Right atrium auricular region (tissue), 2 donors: ENCODE measurements at regions not wholly inside any gene's neighbourhood (a gene's known extent, or its start where the extent isn't known, plus 50 kb on each side); places are given as distances from the start of the nearest gene placed in this dataset.

Experiments used
- DNase-seq: peaks from one replicate; pipeline ENCODE4 v3.0.0-alpha.2; 2019; ENCODE audit warnings: low spot score
- H3K27ac ChIP-seq, 2 donors: fragments of 200-600 bp; sonication (generic); 1 replicate in 1 of 2; 2 replicates in 1 of 2; pipeline ENCODE4 v1.5.1; 2016 to 2019
- H3K27me3 ChIP-seq, 2 donors: fragments of 200-600 bp; sonication (generic); one replicate each; pipeline versions ENCODE4 v1.5.1 to v1.6.0; 2017 to 2019
- H3K36me3 ChIP-seq: fragments of 200-600 bp; sonication (generic); one replicate; pipeline ENCODE4 v1.5.1; 2016
- H3K4me1 ChIP-seq, 2 donors: fragments of 200-600 bp; sonication (generic); one replicate each; pipeline versions ENCODE4 v1.5.1 to v1.6.0; 2017 to 2019
- H3K4me3 ChIP-seq, 2 donors: fragments of 200-600 bp; sonication (generic); 1 replicate in 1 of 2; 2 replicates in 1 of 2; pipeline ENCODE4 v1.5.1; 2017 to 2019; ENCODE audit warnings: mild to moderate bottlenecking in 1 of 2, moderate library complexity in 1 of 2
- H3K9me3 ChIP-seq, 2 donors: fragments of 200-600 bp; sonication (generic); one replicate each; pipeline ENCODE4 v1.5.1; 2019
- TF ChIP-seq, protein P1 (sequence below), 2 donors: fragments of 200-600 bp; sonication (generic); IDR thresholded peaks; one replicate each; pipeline ENCODE4 v1.5.1; 2019; ENCODE audit warnings: antibody characterized with exemption in 2 of 2

DNA sequence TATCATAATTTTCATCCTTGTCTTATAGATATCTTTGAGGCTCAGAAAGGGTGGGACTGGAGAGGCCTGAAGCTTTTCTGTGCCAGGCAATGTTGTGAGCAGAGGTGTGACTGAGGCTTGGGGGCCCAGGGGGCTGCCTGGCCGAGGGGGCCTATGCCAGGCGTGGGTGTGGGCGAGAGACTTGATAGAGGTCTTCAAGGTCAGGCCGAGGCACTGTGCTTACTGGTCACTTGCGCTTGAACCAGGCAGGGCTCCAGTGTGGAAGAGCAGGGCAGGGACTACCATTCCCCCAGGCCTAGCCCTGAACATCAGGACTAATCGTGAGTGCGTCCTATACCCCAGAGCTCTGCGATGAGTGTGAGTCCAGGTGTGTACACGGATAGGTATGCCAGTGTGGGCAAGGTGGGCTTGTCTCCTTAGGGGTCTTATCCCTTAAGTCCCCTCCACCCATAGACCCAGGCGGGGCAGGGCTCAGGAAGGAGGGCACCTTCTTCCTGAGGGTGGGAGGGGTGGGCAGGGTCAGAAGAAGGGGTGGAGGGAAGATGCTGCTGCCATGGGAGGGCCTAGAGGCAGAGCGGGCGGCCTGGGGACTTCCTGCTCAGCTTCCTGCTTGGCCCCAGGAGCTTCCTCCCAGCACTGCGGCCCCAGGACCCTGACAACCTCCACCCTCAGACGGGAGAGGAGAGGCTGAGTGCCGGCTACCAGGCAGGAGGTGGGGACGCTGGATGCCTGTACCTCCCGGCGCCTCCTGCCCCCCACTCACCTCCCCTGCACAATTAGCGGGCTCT is 84.7 kb downstream of the LINGO1 start:
- H3K27me3 ChIP-seq: no peaks in the 10 kb centered on the region
- no peak overlapping the region for H3K27ac ChIP-seq
- no peaks in the 10 kb centered on the region for H3K36me3 ChIP-seq
- H3K4me1 ChIP-seq: peaks cover 0 to 20% of the 10 kb centered on the region in 2 donors
- no peak overlapping the region for H3K4me3 ChIP-seq
- TF ChIP-seq, protein P1, sequence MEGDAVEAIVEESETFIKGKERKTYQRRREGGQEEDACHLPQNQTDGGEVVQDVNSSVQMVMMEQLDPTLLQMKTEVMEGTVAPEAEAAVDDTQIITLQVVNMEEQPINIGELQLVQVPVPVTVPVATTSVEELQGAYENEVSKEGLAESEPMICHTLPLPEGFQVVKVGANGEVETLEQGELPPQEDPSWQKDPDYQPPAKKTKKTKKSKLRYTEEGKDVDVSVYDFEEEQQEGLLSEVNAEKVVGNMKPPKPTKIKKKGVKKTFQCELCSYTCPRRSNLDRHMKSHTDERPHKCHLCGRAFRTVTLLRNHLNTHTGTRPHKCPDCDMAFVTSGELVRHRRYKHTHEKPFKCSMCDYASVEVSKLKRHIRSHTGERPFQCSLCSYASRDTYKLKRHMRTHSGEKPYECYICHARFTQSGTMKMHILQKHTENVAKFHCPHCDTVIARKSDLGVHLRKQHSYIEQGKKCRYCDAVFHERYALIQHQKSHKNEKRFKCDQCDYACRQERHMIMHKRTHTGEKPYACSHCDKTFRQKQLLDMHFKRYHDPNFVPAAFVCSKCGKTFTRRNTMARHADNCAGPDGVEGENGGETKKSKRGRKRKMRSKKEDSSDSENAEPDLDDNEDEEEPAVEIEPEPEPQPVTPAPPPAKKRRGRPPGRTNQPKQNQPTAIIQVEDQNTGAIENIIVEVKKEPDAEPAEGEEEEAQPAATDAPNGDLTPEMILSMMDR (IDR thresholded peaks at IDR 0.05): no peak
- H3K9me3 ChIP-seq: no peaks in the 10 kb centered on the region
- DNase-seq: no peak

DNA sequence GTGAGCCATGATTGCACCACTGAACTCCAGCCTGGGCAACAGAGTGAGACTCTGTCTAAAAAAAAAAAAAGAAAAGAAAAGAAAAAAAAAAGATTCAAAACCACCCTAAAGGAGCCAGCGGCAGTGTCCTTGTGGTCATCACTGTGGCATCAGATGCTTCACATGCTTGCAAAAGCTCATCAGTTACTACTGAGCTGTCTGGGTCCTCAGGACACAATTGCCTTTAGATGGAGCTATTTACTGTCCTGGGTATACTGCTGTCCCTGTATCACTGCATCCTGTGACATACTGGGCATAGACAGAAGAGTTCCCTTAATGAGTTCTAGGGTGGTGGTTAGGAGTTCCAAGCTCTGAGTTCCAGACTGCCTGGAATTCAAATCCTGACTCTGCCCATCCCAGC is 85.8 kb downstream of the LINGO1 start:
- no peak overlapping the region for H3K4me3 ChIP-seq
- H3K9me3 ChIP-seq: no peaks in the 10 kb centered on the region
- no peaks in the 10 kb centered on the region for H3K27me3 ChIP-seq
- H3K27ac ChIP-seq: no peak overlapping the region
- DNase-seq: no peak
- TF ChIP-seq, protein P1 (IDR thresholded peaks at IDR 0.05): no peak
- H3K4me1 ChIP-seq: peaks cover 0 to 30% of the 10 kb centered on the region in 2 donors
- H3K36me3 ChIP-seq: no peaks in the 10 kb centered on the region

DNA sequence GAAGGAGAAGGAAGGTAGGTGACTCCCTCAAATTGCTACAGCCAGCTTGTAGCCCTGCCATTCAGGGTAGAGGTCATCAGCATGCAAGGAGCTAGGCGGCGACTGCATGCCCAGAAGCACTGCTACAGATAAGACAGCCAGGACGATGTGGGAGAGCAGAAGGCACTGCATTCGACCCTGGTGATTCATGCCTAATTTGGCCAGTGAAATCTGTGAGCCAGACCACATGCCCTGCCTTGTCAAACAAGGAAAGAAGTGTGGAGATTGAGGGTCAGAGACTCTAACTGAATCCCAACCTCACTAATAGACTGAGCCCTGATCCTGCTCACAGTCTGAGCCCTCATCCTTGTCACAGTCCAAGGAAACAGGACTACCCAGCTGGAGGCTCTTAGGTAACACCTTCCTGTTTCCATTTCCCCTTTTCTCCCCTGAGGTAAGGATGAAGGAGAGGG is 86.6 kb downstream of the LINGO1 start:
- no peak for DNase-seq
- Histone ChIP-seq H3K9me3 (no peaks in the 10 kb centered on the region), H3K36me3 (no peaks in the 10 kb centered on the region), H3K4me1 (peaks cover 0 to 38% of the 10 kb centered on the region in 2 donors), H3K27me3 (no peaks in the 10 kb centered on the region), H3K27ac (no peak overlapping the region), H3K4me3 (no peak overlapping the region)
- TF ChIP-seq, protein P1 (IDR thresholded peaks at IDR 0.05): no peak

DNA sequence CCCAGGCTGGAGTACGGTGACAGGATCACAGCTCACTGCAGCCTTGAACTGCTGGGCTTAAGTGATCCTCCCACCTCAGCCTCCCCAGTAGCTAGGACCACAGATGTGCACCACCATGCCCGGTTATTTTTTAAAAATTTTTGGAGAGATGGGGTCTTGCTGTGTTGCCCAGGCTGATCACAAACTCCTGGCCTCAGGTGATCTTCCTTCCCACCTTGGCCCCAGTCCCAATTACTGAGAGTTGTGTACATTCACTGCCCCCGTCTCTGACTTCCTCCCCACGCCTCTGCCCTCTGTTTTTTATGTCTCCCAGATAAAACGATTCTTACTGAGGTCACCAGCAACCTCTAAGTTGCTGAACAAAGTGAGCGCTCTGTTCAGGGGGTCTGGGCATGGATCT is 87.7 kb downstream of the LINGO1 start:
- Histone ChIP-seq H3K9me3 (no peaks in the 10 kb centered on the region), H3K4me3 (no peak overlapping the region), H3K27me3 (no peaks in the 10 kb centered on the region), H3K36me3 (no peaks in the 10 kb centered on the region), H3K4me1 (peaks cover 0 to 45% of the 10 kb centered on the region in 2 donors), H3K27ac (no peak overlapping the region)
- no peak for DNase-seq
- TF ChIP-seq, protein P1 (IDR thresholded peaks at IDR 0.05): no peak

DNA sequence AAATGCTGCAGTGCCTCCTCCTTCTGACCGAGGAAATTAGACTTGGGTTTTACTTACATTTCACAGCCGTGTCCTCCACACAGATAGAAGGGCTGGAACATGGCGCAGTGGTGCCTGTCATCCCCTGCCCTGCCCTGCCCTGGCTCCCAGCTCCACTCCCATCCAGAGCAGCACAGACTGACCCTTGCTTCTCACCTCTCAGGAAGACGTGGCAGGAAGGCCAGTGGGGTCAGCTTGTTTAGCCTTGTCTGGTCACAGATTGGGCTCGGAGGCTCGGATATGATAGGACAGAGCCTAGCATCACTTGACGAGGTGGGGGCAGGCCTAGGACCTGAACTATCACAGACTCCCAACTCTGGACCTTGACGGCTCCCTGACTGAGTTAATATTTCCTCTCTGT is 88.5 kb downstream of the LINGO1 start:
- TF ChIP-seq, protein P1 (IDR thresholded peaks at IDR 0.05): no peak
- no peaks in the 10 kb centered on the region for H3K9me3 ChIP-seq
- no peak overlapping the region for H3K4me3 ChIP-seq
- H3K36me3 ChIP-seq: no peaks in the 10 kb centered on the region
- no peaks in the 10 kb centered on the region for H3K27me3 ChIP-seq
- H3K27ac ChIP-seq: no peak overlapping the region
- H3K4me1 ChIP-seq: peaks cover 0 to 48% of the 10 kb centered on the region in 2 donors
- no peak for DNase-seq
